ENCODE measurements at regions not wholly inside any gene's neighbourhood (a gene's known extent, or its start where the extent isn't known, plus 50 kb on each side); places are given as distances from the start of the nearest gene placed in this dataset.
"Not testable (repeated sequence)": the region's sequence is repeated elsewhere in the genome, so short reads cannot be mapped to it uniquely, and the experiment has no call there.

DNA sequence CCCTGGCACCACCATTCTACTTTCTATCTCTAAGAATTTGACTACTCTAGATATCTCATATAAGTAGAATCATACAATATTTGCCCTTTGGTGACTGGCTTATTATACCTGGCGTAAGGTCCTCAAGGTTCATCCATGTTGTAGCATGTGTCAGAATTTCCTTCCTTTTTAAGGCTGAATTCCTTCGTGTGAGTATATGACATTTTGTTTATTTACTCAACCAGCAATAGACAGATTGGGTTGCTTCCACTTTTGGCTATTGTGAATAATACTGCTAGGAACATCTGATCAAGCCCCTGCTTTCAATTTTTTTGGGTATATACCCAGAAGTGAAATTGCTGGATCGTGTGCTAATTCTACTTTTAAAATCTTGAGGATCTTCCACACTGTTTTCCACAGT, 232.8 kb upstream of the MCHR2 start:
- DNase-seq (ENCODE audit: extremely low read depth, low read depth): no peak
- no peak overlapping the region for H3K4me3 ChIP-seq (replicated peaks; ENCODE audit: low read depth, low read length)
- TF ChIP-seq, protein P1, sequence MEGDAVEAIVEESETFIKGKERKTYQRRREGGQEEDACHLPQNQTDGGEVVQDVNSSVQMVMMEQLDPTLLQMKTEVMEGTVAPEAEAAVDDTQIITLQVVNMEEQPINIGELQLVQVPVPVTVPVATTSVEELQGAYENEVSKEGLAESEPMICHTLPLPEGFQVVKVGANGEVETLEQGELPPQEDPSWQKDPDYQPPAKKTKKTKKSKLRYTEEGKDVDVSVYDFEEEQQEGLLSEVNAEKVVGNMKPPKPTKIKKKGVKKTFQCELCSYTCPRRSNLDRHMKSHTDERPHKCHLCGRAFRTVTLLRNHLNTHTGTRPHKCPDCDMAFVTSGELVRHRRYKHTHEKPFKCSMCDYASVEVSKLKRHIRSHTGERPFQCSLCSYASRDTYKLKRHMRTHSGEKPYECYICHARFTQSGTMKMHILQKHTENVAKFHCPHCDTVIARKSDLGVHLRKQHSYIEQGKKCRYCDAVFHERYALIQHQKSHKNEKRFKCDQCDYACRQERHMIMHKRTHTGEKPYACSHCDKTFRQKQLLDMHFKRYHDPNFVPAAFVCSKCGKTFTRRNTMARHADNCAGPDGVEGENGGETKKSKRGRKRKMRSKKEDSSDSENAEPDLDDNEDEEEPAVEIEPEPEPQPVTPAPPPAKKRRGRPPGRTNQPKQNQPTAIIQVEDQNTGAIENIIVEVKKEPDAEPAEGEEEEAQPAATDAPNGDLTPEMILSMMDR (IDR thresholded peaks at IDR 0.05; ENCODE audit: low read depth, low read length, missing control alignments): no peak

DNA sequence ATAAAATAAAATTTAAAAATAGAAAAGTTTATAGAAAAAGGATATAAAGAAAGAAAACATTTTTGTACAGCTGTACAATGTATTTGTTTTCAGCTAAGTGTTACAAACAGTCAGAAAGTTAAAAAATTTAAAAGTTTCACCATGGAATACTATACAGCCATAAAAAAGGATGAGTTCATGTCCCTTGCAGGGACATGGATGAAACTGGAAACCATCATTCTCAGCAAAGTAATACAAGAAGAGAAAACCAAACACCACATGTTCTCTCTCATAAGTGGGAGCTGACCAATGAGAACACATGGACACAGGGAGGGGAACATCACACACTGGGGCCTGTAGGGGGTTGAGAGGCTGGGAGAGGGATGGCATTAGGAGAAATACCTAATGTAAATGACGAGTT, 229.9 kb upstream of the MCHR2 start:
- not testable (repeated sequence) for H3K4me3 ChIP-seq (replicated peaks; ENCODE audit: low read depth, low read length); DNase-seq (ENCODE audit: extremely low read depth, low read depth)

DNA sequence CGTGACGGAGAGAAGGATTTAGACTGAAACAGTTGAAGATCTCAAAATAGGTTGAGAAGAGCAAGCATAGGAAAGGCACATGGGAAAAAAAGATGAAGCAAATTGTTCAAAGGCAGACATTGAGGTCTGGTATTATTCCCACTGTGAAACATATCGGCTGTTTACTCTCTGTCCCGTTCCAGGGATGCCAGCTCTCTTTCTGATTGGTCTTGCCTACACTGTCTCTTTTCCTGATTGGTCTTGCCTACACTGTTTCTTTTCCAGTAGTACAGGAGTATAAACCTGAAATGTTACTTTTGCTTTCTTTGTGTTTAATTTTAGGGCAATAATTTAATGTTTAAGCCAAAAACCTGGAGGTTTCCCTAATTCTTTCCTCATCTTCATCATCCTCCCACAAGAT, 226.5 kb upstream of the MCHR2 start:
- no peak overlapping the region for H3K4me3 ChIP-seq (replicated peaks; ENCODE audit: low read depth, low read length)
- TF ChIP-seq, protein P1 (IDR thresholded peaks at IDR 0.05; ENCODE audit: low read depth, low read length, missing control alignments): no peak

DNA sequence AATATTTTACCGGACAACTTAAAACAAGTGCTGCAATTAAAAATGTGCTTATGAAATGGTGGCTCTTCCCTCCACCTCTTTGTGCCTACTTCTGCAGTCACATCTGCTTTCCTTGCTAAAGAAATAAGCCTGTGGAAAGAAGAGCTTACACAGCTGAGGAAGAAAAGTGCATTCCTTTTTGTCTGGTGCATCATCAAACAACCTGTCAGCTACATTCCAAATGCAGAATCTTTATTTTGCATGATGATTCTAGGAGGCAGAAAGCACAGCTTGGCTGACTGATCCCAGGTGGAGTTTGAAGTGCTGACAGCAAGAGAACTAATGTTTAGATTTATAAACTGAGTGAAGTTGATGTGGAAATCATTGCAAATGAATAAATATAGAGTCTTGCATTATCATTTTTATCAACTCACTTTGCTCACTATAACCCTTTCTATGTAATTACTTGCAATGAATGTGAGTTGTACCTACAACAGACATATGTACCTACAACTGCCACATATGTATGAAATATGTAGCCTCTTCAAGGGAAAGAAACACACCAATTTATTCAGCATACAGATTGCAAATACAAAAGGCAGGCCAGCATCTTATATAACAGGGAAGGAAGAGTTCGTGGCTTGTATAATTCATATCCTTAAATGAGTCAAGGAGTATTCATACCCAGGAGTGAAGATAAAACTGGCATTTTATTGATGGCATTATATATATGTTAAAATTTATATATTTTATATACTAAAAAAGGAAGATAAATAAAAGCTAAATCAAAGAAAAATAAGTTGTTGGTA, 223.4 kb upstream of the MCHR2 start:
- H3K4me3 ChIP-seq (replicated peaks; ENCODE audit: low read depth, low read length): no peak overlapping the region
- DNase-seq (ENCODE audit: extremely low read depth, low read depth): no peak
- TF ChIP-seq, protein P1 (IDR thresholded peaks at IDR 0.05; ENCODE audit: low read depth, low read length, missing control alignments): no peak

More for the DNA sequence above, 226.5 kb upstream of the MCHR2 start:
- DNase-seq (ENCODE audit: extremely low read depth, low read depth): no peak

DNA sequence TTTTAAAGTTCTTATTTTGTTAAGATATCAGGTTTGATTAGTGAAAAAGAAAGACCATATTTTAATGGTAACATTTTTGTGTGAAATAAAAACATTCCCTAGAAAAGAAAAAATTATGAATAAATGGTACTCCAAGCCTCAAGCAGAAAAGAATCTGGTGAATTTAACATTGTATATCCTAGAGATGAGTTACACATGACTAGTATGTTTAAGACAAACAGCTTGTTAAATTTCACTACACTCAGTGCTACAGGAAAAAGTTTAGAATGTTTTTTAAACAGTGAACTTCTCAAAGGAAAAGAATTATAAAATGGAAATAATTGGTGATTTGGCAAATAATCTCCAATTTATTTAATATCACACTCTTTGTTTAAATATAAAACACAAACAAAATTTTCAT, 222.7 kb upstream of the MCHR2 start:
- DNase-seq (ENCODE audit: extremely low read depth, low read depth): no peak
- TF ChIP-seq, protein P1 (IDR thresholded peaks at IDR 0.05; ENCODE audit: low read depth, low read length, missing control alignments): no peak
- no peak overlapping the region for H3K4me3 ChIP-seq (replicated peaks; ENCODE audit: low read depth, low read length)

DNA sequence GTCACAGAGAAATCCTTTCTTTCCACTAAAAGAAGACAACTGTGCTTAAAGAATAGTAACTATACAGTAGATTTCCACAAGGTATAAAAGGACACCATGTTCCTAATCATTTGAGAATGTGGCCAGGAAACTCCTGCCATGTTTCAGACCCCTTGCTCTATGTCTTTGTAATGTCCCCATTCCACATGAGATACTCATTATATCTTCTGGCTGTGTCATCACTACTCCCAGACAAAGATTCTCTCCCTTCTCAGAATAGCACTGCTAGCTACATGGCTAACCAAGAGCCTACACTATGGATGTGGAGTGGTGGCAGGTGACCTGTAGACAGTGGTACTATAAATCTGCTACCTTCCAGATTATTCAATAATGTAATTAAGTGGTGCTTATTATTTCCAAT, 218.1 kb upstream of the MCHR2 start:
- no peak for DNase-seq (ENCODE audit: extremely low read depth, low read depth)
- H3K4me3 ChIP-seq (replicated peaks; ENCODE audit: low read depth, low read length): no peak overlapping the region
- TF ChIP-seq, protein P1 (IDR thresholded peaks at IDR 0.05; ENCODE audit: low read depth, low read length, missing control alignments): no peak

DNA sequence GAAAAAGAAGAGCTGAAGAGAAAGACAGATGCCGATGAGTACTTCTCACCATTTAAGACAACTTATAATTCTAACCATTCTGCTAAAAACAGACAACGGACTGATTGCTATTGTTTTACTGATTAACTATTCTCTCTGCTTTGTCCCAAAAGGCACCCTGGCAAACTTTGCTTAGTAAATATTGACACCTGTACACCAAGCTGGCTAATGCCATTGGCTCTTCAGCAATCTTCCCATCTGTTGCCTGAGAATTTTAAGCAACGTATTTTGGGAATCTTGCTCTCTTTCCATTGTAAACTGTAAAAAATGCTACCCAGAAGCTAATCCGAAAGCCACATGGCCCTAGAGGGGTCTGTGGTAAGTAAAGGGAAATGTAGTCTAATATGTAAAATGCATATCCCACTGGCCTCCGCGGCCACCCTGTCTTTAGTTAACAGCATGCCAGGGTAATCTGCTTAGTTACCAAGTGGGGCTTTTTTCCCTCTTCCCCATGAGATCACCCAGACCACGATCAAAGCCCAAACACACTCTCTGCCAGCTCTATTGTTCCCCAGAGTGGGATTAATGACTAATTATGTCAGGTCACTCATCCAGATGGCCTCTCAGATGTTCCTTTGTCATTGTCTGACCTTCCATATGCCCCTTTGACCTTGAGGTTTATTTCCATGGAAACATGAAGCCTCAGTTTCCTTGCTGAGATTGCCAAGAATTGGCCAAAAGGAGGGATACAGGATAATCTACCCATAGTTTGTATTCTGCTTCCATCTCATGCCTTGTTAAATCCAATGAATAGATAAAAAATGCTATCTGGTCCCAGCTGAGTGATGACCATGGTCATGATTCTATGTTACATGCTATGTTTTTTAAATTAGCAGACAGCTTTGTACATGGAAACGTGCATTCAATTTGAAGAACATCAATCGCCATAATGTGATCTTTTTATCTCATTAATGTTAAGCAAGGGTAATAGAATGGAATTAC, 216.4 kb upstream of the MCHR2 start:
- H3K4me3 ChIP-seq (replicated peaks; ENCODE audit: low read depth, low read length): no peak overlapping the region
- TF ChIP-seq, protein P1 (IDR thresholded peaks at IDR 0.05; ENCODE audit: low read depth, low read length, missing control alignments): no peak
- DNase-seq (ENCODE audit: extremely low read depth, low read depth): no peak

Measured in HFF-Myc (cell line).